Gastrocnemius medialis (tissue), 4 donors: ENCODE measurements at regions not wholly inside any gene's neighbourhood (a gene's known extent, or its start where the extent isn't known, plus 50 kb on each side); places are given as distances from the start of the nearest gene placed in this dataset.

Source experiments
- ATAC-seq, 2 donors: fragments of 150-250 bp; one replicate each; pipeline ENCODE4 v1.9.1; 2016
- DNase-seq, 2 donors: peaks; one replicate each; pipeline ENCODE4 v3.0.0-alpha.2; 2019
- H3K27ac ChIP-seq, 4 donors: fragments of 200-600 bp; sonication (generic); 1 replicate in 1 of 4; 2 replicates in 3 of 4; pipeline ENCODE4 v1.5.1; 2016 to 2018; ENCODE audit warnings: mild to moderate bottlenecking in 2 of 4, moderate library complexity in 1 of 4
- H3K27me3 ChIP-seq, 3 donors: fragments of 200-600 bp; sonication (generic) in 2 of 3; 1 replicate in 1 of 3; 2 replicates in 2 of 3; pipeline versions ENCODE4 v1.5.1 to v1.6.0; 2016 to 2019; ENCODE audit warnings: mild to moderate bottlenecking in 1 of 3, moderate library complexity in 1 of 3
- H3K36me3 ChIP-seq, 2 donors: fragments of 200-600 bp; sonication (generic) in 1 of 2; one replicate each; pipeline ENCODE4 v1.5.1; 2017 to 2018
- H3K4me1 ChIP-seq, 2 donors: fragments of 200-600 bp; sonication (generic) in 1 of 2; one replicate each; pipeline ENCODE4 v1.5.1; 2016 to 2017; ENCODE audit warnings: mild to moderate bottlenecking in 2 of 2
- H3K4me3 ChIP-seq, 4 donors: fragments of 200-600 bp; sonication (generic) in 3 of 4; 1 replicate in 1 of 4; 2 replicates in 3 of 4; pipeline ENCODE4 v1.5.1; 2016 to 2019; ENCODE audit warnings: mild to moderate bottlenecking in 2 of 4
- H3K9me3 ChIP-seq, 3 donors: fragments of 200-600 bp; sonication (generic) in 2 of 3; 1 replicate in 1 of 3; 2 replicates in 2 of 3; pipeline ENCODE4 v1.5.1; 2016 to 2019
- CTCF ChIP-seq, 5 experiments: fragments of 450-650 bp in 3 of 5; fragments of 200-600 bp in 2 of 5; sonication (generic) in 2 of 5; IDR thresholded peaks in 4 of 5; conservative IDR thresholded peaks in 1 of 5; 1 replicate in 4 of 5; 2 replicates in 1 of 5; pipeline ENCODE4 v1.5.1; 2016 to 2019; ENCODE audit warnings: antibody characterized with exemption in 5 of 5, mild to moderate bottlenecking in 3 of 5, moderate library complexity in 3 of 5
- POLR2A ChIP-seq, 2 donors: fragments of 450-650 bp; IDR thresholded peaks; one replicate each; pipeline ENCODE4 v1.6.1; 2017; ENCODE audit warnings: antibody characterized with exemption in 2 of 2, mild to moderate bottlenecking in 2 of 2, moderate library complexity in 2 of 2
- in situ Hi-C, 4 donors: fragments of 200-750 bp; cut with MboI; loops; one replicate each; pipeline versions ENCODE4 v1.15.0 to v1.8.0; 2017; ENCODE audit warnings: low sequenced_read_pairs in 4 of 4
- intact Hi-C: fragments of 100-400 bp; cut with DNase I; formaldehyde crosslinking; loops from one replicate; pipeline ENCODE4 v1.15.1; 2023; ENCODE audit warnings: low total_unique reads

DNA sequence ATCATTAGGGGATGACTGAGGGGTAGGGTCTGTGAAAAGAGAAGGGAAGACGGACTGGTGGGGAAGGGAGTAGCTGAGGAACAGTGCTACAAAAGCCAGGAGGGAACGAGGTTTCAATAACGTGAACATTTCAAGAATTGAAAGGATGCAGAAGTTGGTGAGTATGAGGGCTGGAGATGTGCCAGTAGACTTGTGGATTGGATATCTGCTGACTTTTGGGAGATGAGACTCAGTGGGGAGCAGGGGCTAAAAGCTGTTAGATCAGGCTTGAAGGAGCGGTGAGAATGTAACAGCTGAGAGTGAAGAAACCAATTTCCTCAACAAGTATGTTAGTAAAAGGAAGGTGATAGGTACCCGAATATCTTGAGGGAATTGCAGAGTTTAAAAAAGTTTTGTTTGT, 65.2 kb downstream of the GTPBP8 start:
- ATAC-seq (no peak), DNase-seq (no peak)
- H3K36me3 ChIP-seq: no peaks in the 10 kb centered on the region
- TF ChIP-seq POLR2A (IDR thresholded peaks at IDR 0.05): no peak
- no peak for TF ChIP-seq CTCF (IDR thresholded peaks at IDR 0.05 in 4 of 5, conservative IDR thresholded peaks at IDR 0.05 in 1 of 5)
- in situ Hi-C loops: loop anchor here in 2 of 4 donors (10.0 to 25.0 kb wide), 2 partner anchors 79 to 556 kb away; no protein-coding TSS in a partner anchor
- peaks cover 7 to 9% of the 10 kb centered on the region in 2 donors for H3K4me1 ChIP-seq
- H3K9me3 ChIP-seq: no peaks in the 10 kb centered on the region
- intact Hi-C loops: no loop called here
- H3K4me3 ChIP-seq: no peak overlapping the region
- no peaks in the 10 kb centered on the region for H3K27me3 ChIP-seq
- no peak overlapping the region for H3K27ac ChIP-seq

DNA sequence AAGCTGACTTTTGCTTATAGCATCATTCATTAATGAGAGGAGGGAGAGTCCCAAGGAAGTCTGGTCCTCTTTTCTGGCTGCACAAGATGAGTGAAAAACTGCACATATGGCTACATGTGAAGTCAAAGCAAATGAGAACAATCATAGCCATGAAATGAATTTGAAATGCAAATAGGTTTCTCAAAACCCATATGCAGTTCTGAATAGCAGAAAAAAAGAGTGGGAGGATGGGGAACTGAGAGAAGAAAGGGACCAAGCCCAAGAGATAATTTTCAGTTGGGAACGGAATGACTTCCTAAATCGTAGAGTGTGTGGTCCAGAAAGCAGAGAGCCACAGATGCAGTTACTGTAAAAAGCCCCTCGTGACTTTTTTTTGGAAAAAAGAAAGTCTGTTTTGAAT, 66.3 kb downstream of the GTPBP8 start:
- intact Hi-C loops (no loop called here), in situ Hi-C loops (loop anchor here in 2 of 4 donors (10.0 to 25.0 kb wide), 2 partner anchors 78 to 555 kb away; no protein-coding TSS in a partner anchor)
- DNase-seq: no peak
- Histone ChIP-seq H3K9me3 (no peaks in the 10 kb centered on the region), H3K27ac (no peak overlapping the region), H3K27me3 (no peaks in the 10 kb centered on the region), H3K4me1 (peaks cover 0 to under 1% of the 10 kb centered on the region in 2 donors), H3K4me3 (no peak overlapping the region), H3K36me3 (no peaks in the 10 kb centered on the region)
- no peak for ATAC-seq
- no peak for TF ChIP-seq POLR2A (IDR thresholded peaks at IDR 0.05)
- no peak for TF ChIP-seq CTCF (IDR thresholded peaks at IDR 0.05 in 4 of 5, conservative IDR thresholded peaks at IDR 0.05 in 1 of 5)

GRCh38 chr3:113058188-113058587, 67.4 kb downstream of the GTPBP8 start:
- Histone ChIP-seq H3K27ac (no peak overlapping the region), H3K4me1 (no peaks in the 10 kb centered on the region), H3K27me3 (no peaks in the 10 kb centered on the region), H3K9me3 (no peaks in the 10 kb centered on the region), H3K36me3 (no peaks in the 10 kb centered on the region), H3K4me3 (no peak overlapping the region)
- ATAC-seq (no peak), DNase-seq (no peak)
- intact Hi-C loops: no loop called here
- in situ Hi-C loops: loop anchor here in 2 of 4 donors (10.0 to 25.0 kb wide), 2 partner anchors 77 to 554 kb away; no protein-coding TSS in a partner anchor
- TF ChIP-seq CTCF (IDR thresholded peaks at IDR 0.05 in 4 of 5, conservative IDR thresholded peaks at IDR 0.05 in 1 of 5) (no peak), POLR2A (IDR thresholded peaks at IDR 0.05) (no peak)

DNA sequence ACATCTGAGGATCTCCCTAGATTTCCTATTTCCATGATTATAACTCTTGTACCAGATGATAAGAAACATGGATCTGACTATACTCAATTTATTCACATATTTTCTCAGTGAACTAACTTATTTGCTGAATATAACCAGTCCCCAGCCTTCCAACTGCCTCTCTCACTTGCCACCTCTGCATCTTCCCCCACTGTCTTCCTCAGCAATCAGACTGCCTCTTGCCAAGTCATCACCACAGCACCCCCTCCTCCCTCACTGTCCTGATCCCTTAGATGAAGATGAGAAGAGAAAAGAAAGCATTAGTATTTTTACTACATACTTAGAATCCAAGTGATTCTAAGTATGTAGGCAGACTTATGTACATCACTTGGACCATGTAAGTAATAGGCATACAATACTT, 71.9 kb downstream of the GTPBP8 start:
- H3K4me3 ChIP-seq: no peak overlapping the region
- H3K9me3 ChIP-seq: no peaks in the 10 kb centered on the region
- H3K4me1 ChIP-seq: no peaks in the 10 kb centered on the region
- TF ChIP-seq CTCF (IDR thresholded peaks at IDR 0.05 in 4 of 5, conservative IDR thresholded peaks at IDR 0.05 in 1 of 5) (no peak), POLR2A (IDR thresholded peaks at IDR 0.05) (no peak)
- ATAC-seq (no peak), DNase-seq (no peak)
- in situ Hi-C loops: loop anchor here in 2 of 4 donors (10.0 to 25.0 kb wide), 2 partner anchors 232 to 550 kb away; no protein-coding TSS in a partner anchor
- H3K27me3 ChIP-seq: no peaks in the 10 kb centered on the region
- intact Hi-C loops: no loop called here
- H3K27ac ChIP-seq: no peak overlapping the region
- H3K36me3 ChIP-seq: no peaks in the 10 kb centered on the region
